ENCODE measurements at regions not wholly inside any gene's neighbourhood (a gene's known extent, or its start where the extent isn't known, plus 50 kb on each side); places are given as distances from the start of the nearest gene placed in this dataset.

DNA sequence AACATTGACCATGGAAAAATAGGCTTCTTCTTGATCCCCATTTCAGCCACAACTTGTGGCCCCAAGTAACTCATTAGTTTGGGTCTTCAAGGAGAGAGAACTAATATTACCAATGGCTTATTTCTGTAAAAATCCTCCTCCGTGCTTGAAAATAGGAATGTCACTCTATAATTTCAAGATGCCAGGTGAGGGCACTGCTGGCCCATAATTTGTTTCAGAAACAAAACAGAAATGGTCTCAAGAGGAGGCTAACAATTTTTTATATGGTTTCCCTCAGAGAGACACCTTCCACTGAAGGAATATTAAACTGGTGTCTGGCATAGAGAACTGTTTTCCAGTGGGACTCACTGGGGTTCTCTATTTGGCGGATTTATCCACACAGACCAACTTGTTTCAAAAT is 437.0 kb upstream of the TRPC7 start:
- H3K27ac ChIP-seq (ENCODE audit: low read length in 2 of 2): no peak overlapping the region
- no peak overlapping the region for H3K4me3 ChIP-seq (ENCODE audit: control extremely low read depth in 1 of 5, extremely low read depth in 1 of 5, insufficient read depth in 1 of 5, low read depth in 2 of 5, low read length in 4 of 5)
- Mint-ChIP-seq H3K4me1 (no peaks in the 10 kb centered on the region), H3K27ac (no peak overlapping the region), H3K27me3 (no peaks in the 10 kb centered on the region), H3K4me3 (no peak overlapping the region), H3K9me3 (ENCODE audit: insufficient read depth) (peaks cover 2% of the 10 kb centered on the region)
- H4K20me1 ChIP-seq (ENCODE audit: control insufficient read depth, insufficient read depth, low read length, poor library complexity, severe bottlenecking): no peaks in the 10 kb centered on the region
- intact Hi-C loops (cut with micrococcal nuclease): no loop called here
- no peaks in the 10 kb centered on the region for H3K27me3 ChIP-seq (replicated peaks in 1 of 4; ENCODE audit: control extremely low read depth in 1 of 4, control insufficient read depth in 3 of 4, insufficient read depth in 4 of 4, low read length in 3 of 4)
- H3K36me3 ChIP-seq (replicated peaks in 1 of 2; ENCODE audit: control extremely low read depth in 1 of 2, control insufficient read depth in 1 of 2, extremely low read depth in 1 of 2, insufficient read depth in 2 of 2, low read length in 1 of 2): no peaks in the 10 kb centered on the region
- no CpG with 5 or more reads among the region's 2 CpGs for WGBS (ENCODE audit: insufficient coverage)
- no peak for TF ChIP-seq EZH2 (IDR thresholded peaks at IDR 0.05; ENCODE audit: borderline replicate concordance, insufficient read depth, low read depth, low read length, poor library complexity, severe bottlenecking)
- TF ChIP-seq, protein P1, sequence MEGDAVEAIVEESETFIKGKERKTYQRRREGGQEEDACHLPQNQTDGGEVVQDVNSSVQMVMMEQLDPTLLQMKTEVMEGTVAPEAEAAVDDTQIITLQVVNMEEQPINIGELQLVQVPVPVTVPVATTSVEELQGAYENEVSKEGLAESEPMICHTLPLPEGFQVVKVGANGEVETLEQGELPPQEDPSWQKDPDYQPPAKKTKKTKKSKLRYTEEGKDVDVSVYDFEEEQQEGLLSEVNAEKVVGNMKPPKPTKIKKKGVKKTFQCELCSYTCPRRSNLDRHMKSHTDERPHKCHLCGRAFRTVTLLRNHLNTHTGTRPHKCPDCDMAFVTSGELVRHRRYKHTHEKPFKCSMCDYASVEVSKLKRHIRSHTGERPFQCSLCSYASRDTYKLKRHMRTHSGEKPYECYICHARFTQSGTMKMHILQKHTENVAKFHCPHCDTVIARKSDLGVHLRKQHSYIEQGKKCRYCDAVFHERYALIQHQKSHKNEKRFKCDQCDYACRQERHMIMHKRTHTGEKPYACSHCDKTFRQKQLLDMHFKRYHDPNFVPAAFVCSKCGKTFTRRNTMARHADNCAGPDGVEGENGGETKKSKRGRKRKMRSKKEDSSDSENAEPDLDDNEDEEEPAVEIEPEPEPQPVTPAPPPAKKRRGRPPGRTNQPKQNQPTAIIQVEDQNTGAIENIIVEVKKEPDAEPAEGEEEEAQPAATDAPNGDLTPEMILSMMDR (IDR thresholded peaks at IDR 0.05): no peak
- H3K4me1 ChIP-seq (ENCODE audit: control insufficient read depth in 2 of 2, insufficient read depth in 2 of 2, low read length in 2 of 2): no peaks in the 10 kb centered on the region
- H3K9me3 ChIP-seq (ENCODE audit: control extremely low read depth in 1 of 3, control insufficient read depth in 2 of 3, insufficient read depth in 1 of 3, low read length in 2 of 3): no peaks in the 10 kb centered on the region
- H3K4me2 ChIP-seq (replicated peaks; ENCODE audit: low read depth, low read length, poor library complexity, severe bottlenecking): no peak overlapping the region
- no peaks in the 10 kb centered on the region for H3K79me2 ChIP-seq (ENCODE audit: control insufficient read depth, insufficient read depth, low read length)
- DNase-seq (no peak), ATAC-seq (ENCODE audit: low read depth) (no peak)
- ChIA-PET CTCF (no interaction called here), POLR2A (no interaction called here)
- H3K9ac ChIP-seq (ENCODE audit: low read length): no peak overlapping the region
- no peak overlapping the region for H2AFZ ChIP-seq (ENCODE audit: insufficient read depth, low read depth, low read length, poor library complexity, severe bottlenecking)

DNA sequence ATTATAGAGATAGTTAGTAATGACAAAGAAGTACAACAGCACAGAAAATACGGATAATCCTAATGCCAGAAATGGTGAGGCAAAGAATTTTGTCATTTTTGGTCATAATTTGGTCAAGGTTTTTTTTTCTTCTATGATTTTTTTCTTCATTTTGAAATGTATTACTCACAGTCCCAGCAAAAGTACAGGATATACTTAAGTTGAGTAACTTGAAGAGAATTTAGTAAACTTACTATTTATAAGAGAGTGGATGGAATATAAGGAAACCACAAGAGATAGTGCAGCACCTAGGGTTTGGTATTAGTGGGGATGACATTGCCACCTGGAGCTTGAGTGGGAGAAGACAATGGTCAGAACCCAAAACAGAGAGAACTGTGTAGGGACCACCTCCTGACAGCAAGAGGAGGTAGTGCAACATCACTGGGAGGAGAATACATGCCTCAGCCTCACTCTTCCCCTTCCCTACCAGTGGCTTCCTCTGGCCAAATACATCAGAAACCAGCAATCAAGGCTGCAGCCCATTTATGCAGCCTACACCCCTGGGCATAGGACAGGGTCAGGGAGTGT is 434.5 kb upstream of the TRPC7 start:
- intact Hi-C loops (cut with micrococcal nuclease): no loop called here
- no peak overlapping the region for H2AFZ ChIP-seq (ENCODE audit: insufficient read depth, low read depth, low read length, poor library complexity, severe bottlenecking)
- no peaks in the 10 kb centered on the region for H3K4me1 ChIP-seq (ENCODE audit: control insufficient read depth in 2 of 2, insufficient read depth in 2 of 2, low read length in 2 of 2)
- no peak overlapping the region for H3K4me2 ChIP-seq (replicated peaks; ENCODE audit: low read depth, low read length, poor library complexity, severe bottlenecking)
- Mint-ChIP-seq H3K27me3 (no peaks in the 10 kb centered on the region), H3K27ac (no peak overlapping the region), H3K9me3 (ENCODE audit: insufficient read depth) (peaks cover 2% of the 10 kb centered on the region), H3K4me1 (no peaks in the 10 kb centered on the region), H3K4me3 (no peak overlapping the region)
- no peaks in the 10 kb centered on the region for H3K9me3 ChIP-seq (ENCODE audit: control extremely low read depth in 1 of 3, control insufficient read depth in 2 of 3, insufficient read depth in 1 of 3, low read length in 2 of 3)
- ChIA-PET POLR2A (no interaction called here), CTCF (no interaction called here)
- H3K36me3 ChIP-seq (replicated peaks in 1 of 2; ENCODE audit: control extremely low read depth in 1 of 2, control insufficient read depth in 1 of 2, extremely low read depth in 1 of 2, insufficient read depth in 2 of 2, low read length in 1 of 2): no peaks in the 10 kb centered on the region
- H3K27ac ChIP-seq (ENCODE audit: low read length in 2 of 2): no peak overlapping the region
- H3K79me2 ChIP-seq (ENCODE audit: control insufficient read depth, insufficient read depth, low read length): no peaks in the 10 kb centered on the region
- H3K9ac ChIP-seq (ENCODE audit: low read length): no peak overlapping the region
- no peak for DNase-seq
- no peaks in the 10 kb centered on the region for H3K27me3 ChIP-seq (replicated peaks in 1 of 4; ENCODE audit: control extremely low read depth in 1 of 4, control insufficient read depth in 3 of 4, insufficient read depth in 4 of 4, low read length in 3 of 4)
- no peak for TF ChIP-seq EZH2 (IDR thresholded peaks at IDR 0.05; ENCODE audit: borderline replicate concordance, insufficient read depth, low read depth, low read length, poor library complexity, severe bottlenecking)
- TF ChIP-seq, protein P1 (IDR thresholded peaks at IDR 0.05): no peak
- no CpG with 5 or more reads among the region's 1 CpG for WGBS (ENCODE audit: insufficient coverage)
- no peak for ATAC-seq (ENCODE audit: low read depth)
- no peaks in the 10 kb centered on the region for H4K20me1 ChIP-seq (ENCODE audit: control insufficient read depth, insufficient read depth, low read length, poor library complexity, severe bottlenecking)
- H3K4me3 ChIP-seq (ENCODE audit: control extremely low read depth in 1 of 5, extremely low read depth in 1 of 5, insufficient read depth in 1 of 5, low read depth in 2 of 5, low read length in 4 of 5): no peak overlapping the region
